Activated T-cell treated with anti-CD3 and anti-CD28 coated beads for 48 hours (primary cell): ENCODE measurements at regions not wholly inside any gene's neighbourhood (a gene's known extent, or its start where the extent isn't known, plus 50 kb on each side); places are given as distances from the start of the nearest gene placed in this dataset.

Experiments
- DNase-seq: peaks from one replicate; pipeline ENCODE4 v3.0.0-alpha.2; 2020; ENCODE audit warnings: low read depth

- DNase-seq = no peak
Observed at GRCh38 chr2:6744038-6744437, 121.7 kb downstream of the CMPK2 start.

DNA sequence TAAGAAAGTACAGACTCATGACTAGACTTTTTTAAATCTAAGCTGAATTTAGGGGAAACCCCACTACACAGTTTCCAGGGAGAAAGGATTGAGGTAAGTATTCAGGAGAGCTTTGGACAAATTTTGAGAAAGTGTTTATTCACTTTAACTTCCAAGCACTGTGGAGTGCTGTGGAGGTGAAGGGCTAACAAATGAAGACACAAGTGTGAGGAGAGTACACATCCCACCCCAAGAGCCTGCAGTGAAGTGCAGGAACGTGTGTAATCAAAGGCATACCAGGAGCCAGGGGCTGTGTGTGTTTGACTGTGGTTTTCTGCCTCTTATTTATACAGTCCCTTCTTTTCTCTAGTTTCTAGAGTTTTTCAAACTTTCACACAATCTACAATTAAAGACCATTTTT, 118.3 kb downstream of the CMPK2 start:
- DNase-seq = no peak

GRCh38 chr2:6748406-6749067, 117.2 kb downstream of the CMPK2 start:
- no peak for DNase-seq

- DNase-seq = no peak
Observed at GRCh38 chr2:6749962-6750361, 115.7 kb downstream of the CMPK2 start.

DNA sequence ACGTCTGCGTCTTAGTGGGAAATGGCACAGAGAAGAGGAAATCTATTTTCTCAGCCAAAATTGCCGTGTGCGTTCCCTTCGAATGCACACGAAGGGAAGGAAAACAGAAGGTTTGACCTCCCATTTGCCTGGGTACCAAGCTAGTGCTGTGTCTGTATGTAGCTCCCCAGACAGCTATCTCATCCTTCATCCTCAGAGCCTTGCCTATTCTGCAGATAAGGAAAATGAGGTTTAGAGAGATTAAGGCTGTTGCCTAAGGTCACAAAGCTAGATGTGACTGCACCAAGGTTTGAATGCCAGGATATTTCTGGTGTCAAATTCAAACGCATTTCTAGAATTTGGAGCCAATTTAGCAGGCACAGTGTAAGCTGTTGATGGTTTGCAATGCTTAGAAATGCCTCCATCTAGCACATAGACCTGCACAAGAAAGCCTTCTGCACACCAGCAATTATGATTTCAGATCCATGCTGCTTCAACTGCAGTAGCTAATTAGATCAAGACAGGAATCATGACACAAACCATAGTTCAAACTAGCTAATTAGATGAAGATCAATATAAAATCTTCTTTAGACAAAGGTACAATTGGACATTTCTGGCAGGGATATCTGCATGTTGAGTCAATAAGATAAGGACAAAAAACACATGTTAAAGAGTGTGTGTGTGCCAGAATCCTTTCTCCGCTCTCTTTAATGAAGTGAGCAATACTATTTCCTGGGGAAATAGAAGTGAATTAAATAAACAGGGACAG, 115.1 kb downstream of the CMPK2 start:
- DNase-seq = no peak

DNA sequence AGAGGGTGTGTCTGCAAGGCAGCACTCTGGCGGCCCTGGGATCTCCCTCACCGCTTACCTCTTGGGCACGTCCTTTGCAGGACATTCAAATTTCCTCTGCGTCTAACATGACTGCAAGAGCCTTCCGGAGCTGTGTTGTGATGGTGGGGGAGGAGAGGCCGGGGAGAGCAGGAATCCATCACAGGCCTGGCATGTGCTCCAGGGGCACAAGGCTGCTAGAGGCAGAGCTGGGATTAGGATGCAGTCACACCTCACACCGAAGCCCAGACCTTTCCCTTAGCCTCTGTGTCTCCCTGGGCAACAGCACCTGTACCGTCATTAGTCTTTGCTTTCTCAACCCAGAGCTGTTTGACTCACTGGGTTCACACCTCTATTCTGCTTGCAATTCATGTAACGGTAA, 111.3 kb downstream of the CMPK2 start:
- DNase-seq = no peak

- no peak for DNase-seq
Observed at GRCh38 chr2:6755456-6755855, 110.3 kb downstream of the CMPK2 start.

GRCh38 chr2:6757215-6757614, 108.5 kb downstream of the CMPK2 start:
- no peak for DNase-seq

DNA sequence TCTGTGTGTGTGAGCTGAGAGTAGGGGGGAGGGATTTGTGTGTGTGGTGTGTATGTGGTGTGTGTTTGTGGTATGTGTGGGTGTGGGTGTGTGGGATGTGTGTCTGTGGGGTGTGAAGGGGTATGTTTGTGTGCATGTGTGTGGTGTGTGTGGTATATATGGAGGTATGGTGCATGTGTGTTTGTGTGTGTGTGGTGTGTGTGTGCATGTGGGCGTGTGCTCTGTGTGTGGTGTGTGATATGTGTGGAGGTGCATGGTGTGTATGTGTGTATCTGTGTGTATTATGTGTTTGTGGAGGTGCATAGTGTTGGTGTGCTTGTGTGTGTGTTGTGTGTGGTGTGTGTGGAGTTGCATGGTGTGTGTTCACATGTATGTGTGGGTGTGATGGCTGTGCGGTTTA, 106.0 kb downstream of the CMPK2 start:
- DNase-seq = no peak

DNA sequence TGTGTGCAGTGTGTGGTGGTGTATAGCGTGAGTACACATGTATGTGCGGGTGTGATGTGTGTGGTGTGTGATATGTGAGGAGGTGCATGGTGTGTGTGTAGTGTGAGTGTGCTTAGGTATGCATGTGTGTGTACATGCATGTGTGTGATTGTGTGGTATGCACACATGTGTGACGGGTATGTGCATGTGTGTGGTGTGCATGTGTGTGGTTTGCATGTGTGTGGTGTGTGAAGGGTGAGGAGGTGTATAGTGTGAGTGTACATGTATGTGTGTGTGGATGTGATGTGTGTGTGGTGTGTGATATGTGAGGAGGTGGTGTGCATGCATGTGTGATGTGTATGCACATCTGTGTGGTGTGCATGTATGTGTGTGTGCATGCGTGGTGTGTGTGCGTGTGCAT, 105.6 kb downstream of the CMPK2 start:
- DNase-seq = no peak

DNA sequence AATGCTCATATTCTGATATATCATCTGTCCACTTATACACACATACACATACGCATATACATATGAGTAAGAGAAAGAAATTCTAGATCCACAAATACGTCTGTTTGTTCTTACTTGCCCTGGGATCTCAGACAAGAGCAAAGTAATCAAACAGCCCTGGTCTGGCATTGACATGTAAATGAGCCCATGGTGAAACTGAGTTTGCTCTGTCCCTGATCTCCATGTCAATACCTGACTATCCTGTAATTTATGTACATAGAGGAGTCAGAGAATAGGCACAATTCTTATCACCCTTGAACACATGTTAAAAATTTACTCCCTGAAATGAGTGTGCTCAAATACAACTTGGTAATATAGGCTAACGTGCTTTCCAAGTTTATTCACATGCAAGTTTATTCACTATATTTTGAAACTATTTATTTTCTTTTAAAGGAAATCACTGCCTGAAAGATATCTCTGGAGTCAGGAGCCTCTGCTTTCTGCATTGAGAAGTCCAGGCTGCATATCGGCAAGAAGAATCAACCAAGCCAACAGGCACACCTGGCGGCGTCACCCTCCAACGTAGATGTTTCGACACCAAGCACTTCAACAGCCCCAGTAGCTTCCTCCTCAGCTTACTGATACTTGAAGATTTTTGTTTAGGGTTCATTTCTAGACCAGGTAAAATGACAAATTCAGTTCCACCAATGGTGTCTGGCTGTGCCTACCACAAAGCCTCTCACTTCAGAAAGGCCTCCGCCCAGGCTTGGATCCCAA, 100.6 kb downstream of the CMPK2 start:
- DNase-seq = no peak

- DNase-seq = no peak
Observed at GRCh38 chr2:6769346-6769745, 96.4 kb downstream of the CMPK2 start.

DNA sequence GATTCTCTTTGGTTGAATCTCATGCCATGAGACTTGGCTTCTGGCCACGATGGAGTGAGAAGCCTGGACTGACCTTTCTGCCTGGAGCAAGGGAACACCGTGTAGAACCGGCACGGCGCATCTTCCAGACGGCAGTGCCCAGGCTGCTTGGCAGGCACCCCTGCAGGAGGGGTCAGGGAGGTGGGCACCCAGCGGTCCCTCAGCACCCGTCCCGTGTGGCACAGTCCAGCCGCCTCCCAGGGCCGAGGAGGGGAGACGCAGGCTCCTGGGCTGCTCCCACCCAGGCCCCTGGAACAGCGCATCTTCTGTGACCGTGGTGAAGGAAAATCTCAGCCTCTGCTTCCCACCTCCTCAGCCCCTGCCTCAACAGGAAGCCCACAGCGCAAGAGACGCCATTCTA, 95.7 kb downstream of the CMPK2 start:
- DNase-seq = no peak

DNA sequence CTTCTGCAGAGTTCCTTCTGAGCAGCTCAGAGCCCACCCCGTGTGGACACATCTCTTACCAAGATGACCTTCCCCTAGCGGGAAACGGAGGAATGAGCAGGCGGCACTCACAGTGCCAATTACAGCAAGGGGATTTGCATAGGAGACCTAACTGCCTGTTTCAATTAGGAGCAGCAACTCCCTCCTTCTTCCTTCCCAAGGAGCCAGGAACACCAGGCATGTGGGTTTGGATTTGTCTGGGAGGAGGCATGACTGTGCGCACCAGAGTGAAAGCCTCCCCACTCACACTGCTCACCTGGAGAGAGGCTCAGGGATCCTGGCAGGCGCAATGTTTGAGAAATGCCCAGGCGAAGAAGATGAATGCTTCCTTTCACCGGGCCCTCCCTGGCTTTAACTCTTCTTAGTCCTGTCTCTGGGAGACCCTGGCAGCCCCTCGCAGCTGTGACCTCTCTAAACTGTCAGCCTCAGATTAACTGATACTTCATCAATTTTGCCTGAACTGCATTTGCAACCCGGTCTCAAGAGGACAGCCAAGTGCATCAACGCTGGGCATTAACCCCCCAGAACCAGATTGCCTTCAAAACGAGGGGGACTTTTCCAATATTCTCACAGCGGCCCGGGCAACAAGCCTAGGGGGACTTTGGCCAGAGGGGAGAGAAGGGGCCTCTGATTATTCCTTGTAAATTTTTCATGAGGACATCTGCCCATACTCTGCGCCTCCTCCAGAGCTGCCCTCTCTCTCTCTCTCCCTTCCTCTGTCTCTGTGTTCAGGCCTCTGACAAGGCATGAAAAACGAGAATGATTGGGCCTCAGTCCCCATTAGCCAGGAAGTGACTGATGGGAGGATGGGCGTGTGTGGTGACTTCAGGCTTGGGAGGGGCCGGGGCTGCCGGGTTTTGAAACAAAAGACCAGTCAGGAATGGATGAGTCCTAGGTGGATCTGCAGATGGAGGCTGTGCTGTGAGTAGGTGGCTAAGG, 93.8 kb downstream of the CMPK2 start:
- no peak for DNase-seq

GRCh38 chr2:6773007-6773693, 92.6 kb downstream of the CMPK2 start:
- peak; percentile 75 for DNase-seq

DNA sequence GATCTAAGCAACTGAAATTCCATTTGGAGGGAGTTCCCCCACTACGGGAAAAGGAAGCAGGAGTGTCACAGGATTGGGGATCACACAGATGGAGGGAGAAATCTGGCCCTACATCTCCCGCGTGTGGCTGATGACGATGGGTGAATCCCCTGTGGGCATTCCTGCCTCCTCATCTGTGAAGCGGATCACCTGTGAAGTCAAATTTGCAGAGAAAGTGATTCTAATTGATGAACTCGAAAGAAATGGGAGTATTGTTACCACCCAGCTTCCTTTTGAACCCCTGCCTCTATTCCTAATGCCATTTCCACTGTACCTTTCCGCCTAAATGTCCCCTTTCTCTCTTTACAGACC, 92.0 kb downstream of the CMPK2 start:
- DNase-seq = no peak

GRCh38 chr2:6776125-6776524, 89.6 kb downstream of the CMPK2 start:
- DNase-seq = no peak

GRCh38 chr2:6777626-6778025, 88.1 kb downstream of the CMPK2 start:
- DNase-seq = no peak

DNA sequence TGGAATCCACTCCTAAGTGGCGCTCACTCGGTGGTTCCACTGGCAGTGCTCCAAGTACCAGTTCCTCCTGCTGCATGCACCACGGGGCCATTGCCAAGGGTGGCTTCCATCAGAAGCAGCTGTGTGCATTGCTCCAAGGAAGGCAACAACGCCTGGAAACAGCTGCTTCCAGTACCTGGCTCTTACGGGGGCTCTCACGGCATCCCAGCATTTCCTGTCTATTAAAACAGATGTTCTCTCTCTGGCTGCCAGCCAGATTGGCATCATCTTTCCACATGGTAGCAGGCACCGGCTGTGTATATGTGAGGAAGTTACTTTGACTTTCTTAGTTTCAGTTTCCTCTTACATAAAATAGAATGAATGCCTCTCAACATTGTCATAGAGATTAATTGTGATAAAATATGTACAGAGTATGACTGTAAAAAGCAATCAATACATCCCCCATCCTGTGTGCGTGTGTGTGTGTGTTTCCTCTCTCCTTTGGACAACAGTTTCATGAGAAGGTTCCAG, 84.9 kb downstream of the CMPK2 start:
- DNase-seq = no peak

DNA sequence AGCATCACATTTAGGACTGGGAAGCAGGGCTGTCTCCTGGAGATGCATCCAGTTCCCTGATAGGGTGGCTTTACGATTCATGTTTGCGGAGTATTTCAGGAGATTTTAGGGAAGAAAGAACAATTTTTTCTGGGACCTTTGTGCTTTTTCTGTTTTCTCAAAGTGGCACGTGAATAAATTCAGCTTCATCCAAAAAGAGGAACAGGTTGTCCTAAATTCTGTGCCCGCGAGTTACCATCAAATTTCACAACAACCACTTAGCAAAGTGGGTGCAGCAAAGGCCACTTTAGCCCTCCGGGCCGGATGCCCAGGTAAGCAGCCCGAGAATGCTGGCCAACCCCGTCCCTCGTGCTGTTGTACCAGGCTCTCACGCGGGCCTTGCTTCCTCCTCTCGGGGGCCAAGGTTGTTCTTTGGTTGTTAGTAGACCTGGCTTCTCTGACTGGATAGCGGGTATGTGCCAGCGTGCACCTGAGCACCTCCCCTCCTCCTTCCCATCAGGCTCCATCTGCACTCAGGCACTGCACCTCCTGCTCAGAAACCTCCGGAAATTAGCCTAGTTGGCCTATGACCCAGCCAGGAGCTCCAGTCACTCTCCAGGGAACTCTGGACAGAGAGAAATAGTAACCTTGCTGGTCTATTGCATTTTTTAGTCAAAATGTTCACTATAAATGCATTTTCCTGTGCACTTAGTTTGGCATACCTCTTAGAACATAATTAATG, 83.0 kb downstream of the CMPK2 start:
- no peak for DNase-seq

- DNase-seq = no peak
Observed at GRCh38 chr2:6783238-6783614, 82.5 kb downstream of the CMPK2 start.
